ENCODE measurements at regions not wholly inside any gene's neighbourhood (a gene's known extent, or its start where the extent isn't known, plus 50 kb on each side); places are given as distances from the start of the nearest gene placed in this dataset.

GRCh38 chr5:68478301-68479095 lies 262.9 kb downstream of the PIK3R1 start:
- TF ChIP-seq, protein P1, sequence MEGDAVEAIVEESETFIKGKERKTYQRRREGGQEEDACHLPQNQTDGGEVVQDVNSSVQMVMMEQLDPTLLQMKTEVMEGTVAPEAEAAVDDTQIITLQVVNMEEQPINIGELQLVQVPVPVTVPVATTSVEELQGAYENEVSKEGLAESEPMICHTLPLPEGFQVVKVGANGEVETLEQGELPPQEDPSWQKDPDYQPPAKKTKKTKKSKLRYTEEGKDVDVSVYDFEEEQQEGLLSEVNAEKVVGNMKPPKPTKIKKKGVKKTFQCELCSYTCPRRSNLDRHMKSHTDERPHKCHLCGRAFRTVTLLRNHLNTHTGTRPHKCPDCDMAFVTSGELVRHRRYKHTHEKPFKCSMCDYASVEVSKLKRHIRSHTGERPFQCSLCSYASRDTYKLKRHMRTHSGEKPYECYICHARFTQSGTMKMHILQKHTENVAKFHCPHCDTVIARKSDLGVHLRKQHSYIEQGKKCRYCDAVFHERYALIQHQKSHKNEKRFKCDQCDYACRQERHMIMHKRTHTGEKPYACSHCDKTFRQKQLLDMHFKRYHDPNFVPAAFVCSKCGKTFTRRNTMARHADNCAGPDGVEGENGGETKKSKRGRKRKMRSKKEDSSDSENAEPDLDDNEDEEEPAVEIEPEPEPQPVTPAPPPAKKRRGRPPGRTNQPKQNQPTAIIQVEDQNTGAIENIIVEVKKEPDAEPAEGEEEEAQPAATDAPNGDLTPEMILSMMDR (IDR thresholded peaks at IDR 0.05): no peak
- no peak for TF ChIP-seq EP300 (IDR thresholded peaks at IDR 0.05)
- no peak for TF ChIP-seq POLR2A (IDR thresholded peaks at IDR 0.05)
- TF ChIP-seq POLR2AphosphoS5 (IDR thresholded peaks at IDR 0.05): peak; percentile 6

Data from gastroesophageal sphincter (tissue), 3 donors.